ENCODE measurements at regions not wholly inside any gene's neighbourhood (a gene's known extent, or its start where the extent isn't known, plus 50 kb on each side); places are given as distances from the start of the nearest gene placed in this dataset.
A peak's percentile ranks its signal among the peaks of the same experiment; 100 is the strongest.

DNA sequence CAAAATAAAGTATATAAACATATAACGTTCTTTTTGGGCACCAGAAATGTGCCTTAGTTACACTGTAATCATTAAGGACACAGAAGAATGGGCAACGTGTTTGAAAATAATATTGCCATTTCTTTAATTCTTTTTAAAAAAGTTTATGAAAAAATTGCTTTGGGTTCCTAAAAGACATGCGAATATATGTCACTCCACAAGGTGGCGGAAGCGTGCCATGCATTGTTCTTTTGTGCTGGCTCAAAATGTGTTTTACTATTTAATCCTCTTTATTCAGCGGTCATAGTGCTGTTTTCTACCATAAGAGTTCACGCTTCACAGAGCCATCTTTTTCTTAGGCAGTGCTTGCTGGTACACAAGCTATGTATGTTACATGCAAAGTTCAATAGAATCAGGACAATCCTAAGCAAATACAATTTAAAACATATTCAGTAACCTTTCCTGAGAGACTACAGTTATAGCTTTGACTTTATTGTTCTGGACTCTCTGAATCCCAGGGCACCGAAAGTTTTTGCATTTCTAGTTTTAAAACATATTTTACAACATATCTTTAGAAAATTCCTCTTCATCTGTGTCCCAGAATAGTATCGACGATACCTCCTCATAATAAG, 147.8 kb upstream of the ERBB4 start:
- TF ChIP-seq, protein P1, sequence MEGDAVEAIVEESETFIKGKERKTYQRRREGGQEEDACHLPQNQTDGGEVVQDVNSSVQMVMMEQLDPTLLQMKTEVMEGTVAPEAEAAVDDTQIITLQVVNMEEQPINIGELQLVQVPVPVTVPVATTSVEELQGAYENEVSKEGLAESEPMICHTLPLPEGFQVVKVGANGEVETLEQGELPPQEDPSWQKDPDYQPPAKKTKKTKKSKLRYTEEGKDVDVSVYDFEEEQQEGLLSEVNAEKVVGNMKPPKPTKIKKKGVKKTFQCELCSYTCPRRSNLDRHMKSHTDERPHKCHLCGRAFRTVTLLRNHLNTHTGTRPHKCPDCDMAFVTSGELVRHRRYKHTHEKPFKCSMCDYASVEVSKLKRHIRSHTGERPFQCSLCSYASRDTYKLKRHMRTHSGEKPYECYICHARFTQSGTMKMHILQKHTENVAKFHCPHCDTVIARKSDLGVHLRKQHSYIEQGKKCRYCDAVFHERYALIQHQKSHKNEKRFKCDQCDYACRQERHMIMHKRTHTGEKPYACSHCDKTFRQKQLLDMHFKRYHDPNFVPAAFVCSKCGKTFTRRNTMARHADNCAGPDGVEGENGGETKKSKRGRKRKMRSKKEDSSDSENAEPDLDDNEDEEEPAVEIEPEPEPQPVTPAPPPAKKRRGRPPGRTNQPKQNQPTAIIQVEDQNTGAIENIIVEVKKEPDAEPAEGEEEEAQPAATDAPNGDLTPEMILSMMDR (IDR thresholded peaks at IDR 0.05) = peak; percentile 55 to 89 (median 83)
- no peak for TF ChIP-seq POLR2A (IDR thresholded peaks at IDR 0.05)
